ENCODE measurements at regions not wholly inside any gene's neighbourhood (a gene's known extent, or its start where the extent isn't known, plus 50 kb on each side); places are given as distances from the start of the nearest gene placed in this dataset.

DNA sequence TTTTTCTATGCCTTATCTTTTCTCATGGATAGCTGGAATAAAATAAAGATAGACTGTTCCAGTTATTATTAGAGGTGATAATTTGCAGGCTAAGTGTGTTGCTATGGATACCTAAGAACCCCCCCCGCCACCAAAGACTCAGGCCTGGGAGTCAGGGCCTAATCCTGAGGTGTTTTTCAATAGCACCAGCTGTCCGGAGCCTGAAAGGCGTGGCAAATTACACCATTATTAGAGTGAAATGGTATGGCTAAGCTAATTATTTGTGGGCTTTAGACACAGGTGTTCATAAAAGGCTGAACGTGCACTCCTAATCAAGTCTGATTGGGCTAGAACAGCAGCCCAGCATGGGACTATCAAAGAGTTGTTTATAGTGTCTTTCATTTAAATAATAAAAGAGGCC is 293.2 kb upstream of the DCC start:
- TF ChIP-seq, protein P1, sequence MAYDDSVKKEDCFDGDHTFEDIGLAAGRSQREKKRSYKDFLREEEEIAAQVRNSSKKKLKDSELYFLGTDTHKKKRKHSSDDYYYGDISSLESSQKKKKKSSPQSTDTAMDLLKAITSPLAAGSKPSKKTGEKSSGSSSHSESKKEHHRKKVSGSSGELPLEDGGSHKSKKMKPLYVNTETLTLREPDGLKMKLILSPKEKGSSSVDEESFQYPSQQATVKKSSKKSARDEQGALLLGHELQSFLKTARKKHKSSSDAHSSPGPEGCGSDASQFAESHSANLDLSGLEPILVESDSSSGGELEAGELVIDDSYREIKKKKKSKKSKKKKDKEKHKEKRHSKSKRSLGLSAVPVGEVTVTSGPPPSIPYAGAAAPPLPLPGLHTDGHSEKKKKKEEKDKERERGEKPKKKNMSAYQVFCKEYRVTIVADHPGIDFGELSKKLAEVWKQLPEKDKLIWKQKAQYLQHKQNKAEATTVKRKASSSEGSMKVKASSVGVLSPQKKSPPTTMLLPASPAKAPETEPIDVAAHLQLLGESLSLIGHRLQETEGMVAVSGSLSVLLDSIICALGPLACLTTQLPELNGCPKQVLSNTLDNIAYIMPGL (CRISPR knock-in tag; IDR thresholded peaks at IDR 0.05; ENCODE audit: borderline replicate concordance) = no peak
- TF ChIP-seq, protein P2, sequence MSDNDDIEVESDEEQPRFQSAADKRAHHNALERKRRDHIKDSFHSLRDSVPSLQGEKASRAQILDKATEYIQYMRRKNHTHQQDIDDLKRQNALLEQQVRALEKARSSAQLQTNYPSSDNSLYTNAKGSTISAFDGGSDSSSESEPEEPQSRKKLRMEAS (IDR thresholded peaks at IDR 0.05) = no peak
- TF ChIP-seq, protein P3, sequence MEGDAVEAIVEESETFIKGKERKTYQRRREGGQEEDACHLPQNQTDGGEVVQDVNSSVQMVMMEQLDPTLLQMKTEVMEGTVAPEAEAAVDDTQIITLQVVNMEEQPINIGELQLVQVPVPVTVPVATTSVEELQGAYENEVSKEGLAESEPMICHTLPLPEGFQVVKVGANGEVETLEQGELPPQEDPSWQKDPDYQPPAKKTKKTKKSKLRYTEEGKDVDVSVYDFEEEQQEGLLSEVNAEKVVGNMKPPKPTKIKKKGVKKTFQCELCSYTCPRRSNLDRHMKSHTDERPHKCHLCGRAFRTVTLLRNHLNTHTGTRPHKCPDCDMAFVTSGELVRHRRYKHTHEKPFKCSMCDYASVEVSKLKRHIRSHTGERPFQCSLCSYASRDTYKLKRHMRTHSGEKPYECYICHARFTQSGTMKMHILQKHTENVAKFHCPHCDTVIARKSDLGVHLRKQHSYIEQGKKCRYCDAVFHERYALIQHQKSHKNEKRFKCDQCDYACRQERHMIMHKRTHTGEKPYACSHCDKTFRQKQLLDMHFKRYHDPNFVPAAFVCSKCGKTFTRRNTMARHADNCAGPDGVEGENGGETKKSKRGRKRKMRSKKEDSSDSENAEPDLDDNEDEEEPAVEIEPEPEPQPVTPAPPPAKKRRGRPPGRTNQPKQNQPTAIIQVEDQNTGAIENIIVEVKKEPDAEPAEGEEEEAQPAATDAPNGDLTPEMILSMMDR (IDR thresholded peaks at IDR 0.05) = no peak
- TF ChIP-seq HDAC2 (IDR thresholded peaks at IDR 0.05) (no peak), CEBPB (IDR thresholded peaks at IDR 0.05) (no peak), POLR2A (IDR thresholded peaks at IDR 0.05; ENCODE audit: low read length) (no peak), FOSL2 (IDR thresholded peaks at IDR 0.05) (no peak), FOSL2 (CRISPR knock-in tag; IDR thresholded peaks at IDR 0.05) (no peak), MYC (IDR thresholded peaks at IDR 0.05; ENCODE audit: borderline replicate concordance, low read length) (no peak), JUNB (IDR thresholded peaks at IDR 0.05) (no peak), CHD2 (IDR thresholded peaks at IDR 0.05; ENCODE audit: low read length, partially characterized antibody) (no peak), CBX2 (IDR thresholded peaks at IDR 0.05; ENCODE audit: borderline replicate concordance, low read depth) (no peak), MAZ (IDR thresholded peaks at IDR 0.05; ENCODE audit: borderline replicate concordance, low read depth, low read length) (no peak)

Measured in A549 (cell line).